ENCODE measurements at regions not wholly inside any gene's neighbourhood (a gene's known extent, or its start where the extent isn't known, plus 50 kb on each side); places are given as distances from the start of the nearest gene placed in this dataset.

GRCh38 chr5:25579111-25579510, 934.3 kb upstream of the CDH10 start:
- Histone ChIP-seq H3K9me3 (ENCODE audit: control insufficient read depth, insufficient read depth, low read length) (peaks cover 3% of the 10 kb centered on the region; the same call in 1 of the 2 replicates), H3K4me3 (ENCODE audit: low read depth, low read length) (no peak overlapping the region), H3K27ac (ENCODE audit: low read depth, low read length) (no peak overlapping the region), H3K27me3 (ENCODE audit: control insufficient read depth, insufficient read depth, low read length) (no peaks in the 10 kb centered on the region)
- POLR2A ChIA-PET, result no interaction called here
- no peak for DNase-seq (ENCODE audit: low read depth, low spot score)
- TF ChIP-seq, protein P1, sequence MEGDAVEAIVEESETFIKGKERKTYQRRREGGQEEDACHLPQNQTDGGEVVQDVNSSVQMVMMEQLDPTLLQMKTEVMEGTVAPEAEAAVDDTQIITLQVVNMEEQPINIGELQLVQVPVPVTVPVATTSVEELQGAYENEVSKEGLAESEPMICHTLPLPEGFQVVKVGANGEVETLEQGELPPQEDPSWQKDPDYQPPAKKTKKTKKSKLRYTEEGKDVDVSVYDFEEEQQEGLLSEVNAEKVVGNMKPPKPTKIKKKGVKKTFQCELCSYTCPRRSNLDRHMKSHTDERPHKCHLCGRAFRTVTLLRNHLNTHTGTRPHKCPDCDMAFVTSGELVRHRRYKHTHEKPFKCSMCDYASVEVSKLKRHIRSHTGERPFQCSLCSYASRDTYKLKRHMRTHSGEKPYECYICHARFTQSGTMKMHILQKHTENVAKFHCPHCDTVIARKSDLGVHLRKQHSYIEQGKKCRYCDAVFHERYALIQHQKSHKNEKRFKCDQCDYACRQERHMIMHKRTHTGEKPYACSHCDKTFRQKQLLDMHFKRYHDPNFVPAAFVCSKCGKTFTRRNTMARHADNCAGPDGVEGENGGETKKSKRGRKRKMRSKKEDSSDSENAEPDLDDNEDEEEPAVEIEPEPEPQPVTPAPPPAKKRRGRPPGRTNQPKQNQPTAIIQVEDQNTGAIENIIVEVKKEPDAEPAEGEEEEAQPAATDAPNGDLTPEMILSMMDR (IDR thresholded peaks at IDR 0.05; ENCODE audit: low read depth, low read length), result no peak
- CTCF ChIA-PET, result no interaction called here

DNA sequence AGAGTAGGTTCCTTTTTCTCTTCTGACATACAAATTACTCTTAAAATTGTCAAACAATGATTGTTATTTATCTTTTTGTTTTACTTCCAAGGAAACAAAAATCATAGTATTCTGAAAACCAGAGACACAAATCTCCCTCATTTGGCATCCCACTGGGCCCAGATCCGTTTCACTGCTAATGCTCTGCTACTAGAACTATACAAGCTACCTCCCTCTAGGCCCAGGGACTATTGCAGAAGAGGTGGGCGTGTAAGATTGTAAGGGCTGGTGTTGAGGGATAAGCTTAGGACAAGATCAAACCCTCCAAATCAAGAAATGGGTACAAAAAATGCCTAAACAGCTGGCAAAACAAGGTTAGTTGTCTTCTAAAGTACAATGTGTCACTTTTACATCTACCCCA, 928.9 kb upstream of the CDH10 start:
- DNase-seq (ENCODE audit: low read depth, low spot score), result no peak
- Histone ChIP-seq H3K4me3 (ENCODE audit: low read depth, low read length) (no peak overlapping the region), H3K27me3 (ENCODE audit: control insufficient read depth, insufficient read depth, low read length) (no peaks in the 10 kb centered on the region), H3K9me3 (ENCODE audit: control insufficient read depth, insufficient read depth, low read length) (peaks cover 16% of the 10 kb centered on the region), H3K27ac (ENCODE audit: low read depth, low read length) (no peak overlapping the region)
- ChIA-PET CTCF (no interaction called here), POLR2A (no interaction called here)
- TF ChIP-seq, protein P1 (IDR thresholded peaks at IDR 0.05; ENCODE audit: low read depth, low read length), result no peak

DNA sequence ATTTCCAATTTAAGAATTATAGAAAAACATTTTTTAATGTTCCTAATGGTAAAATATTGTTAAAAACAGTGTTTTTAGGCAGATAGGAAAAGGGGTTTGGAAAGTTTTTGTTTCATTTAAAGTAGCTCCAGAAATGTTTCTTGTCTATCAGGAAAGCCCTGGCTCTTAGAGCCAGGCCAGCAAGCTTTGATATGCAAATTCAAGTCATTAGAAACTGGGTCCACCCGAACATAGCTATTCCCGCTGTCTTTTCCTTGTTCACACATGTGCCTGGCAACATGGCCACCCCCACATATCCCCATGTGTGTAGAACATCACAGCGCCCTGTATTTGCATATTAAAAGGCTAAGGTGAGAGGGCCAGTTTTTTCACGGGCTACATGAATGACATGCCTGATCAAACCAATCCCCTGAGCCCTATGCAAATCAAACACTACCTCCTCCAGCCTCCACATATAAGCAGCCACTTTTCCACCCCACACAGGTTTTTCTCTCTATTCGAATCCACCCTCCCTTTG, 925.3 kb upstream of the CDH10 start:
- Histone ChIP-seq H3K27me3 (ENCODE audit: control insufficient read depth, insufficient read depth, low read length) (no peaks in the 10 kb centered on the region), H3K4me3 (ENCODE audit: low read depth, low read length) (no peak overlapping the region), H3K9me3 (ENCODE audit: control insufficient read depth, insufficient read depth, low read length) (peaks cover 20% of the 10 kb centered on the region), H3K27ac (ENCODE audit: low read depth, low read length) (no peak overlapping the region)
- DNase-seq (ENCODE audit: low read depth, low spot score), result no peak
- TF ChIP-seq, protein P1 (IDR thresholded peaks at IDR 0.05; ENCODE audit: low read depth, low read length), result no peak
- CTCF ChIA-PET, result no interaction called here
- POLR2A ChIA-PET, result no interaction called here

- TF ChIP-seq, protein P1 (IDR thresholded peaks at IDR 0.05; ENCODE audit: low read depth, low read length), result no peak
- H3K9me3 ChIP-seq (ENCODE audit: control insufficient read depth, insufficient read depth, low read length), result peaks cover 20% of the 10 kb centered on the region
- no peak for DNase-seq (ENCODE audit: low read depth, low spot score)
- no peak overlapping the region for H3K27ac ChIP-seq (ENCODE audit: low read depth, low read length)
- POLR2A ChIA-PET, result no interaction called here
- H3K4me3 ChIP-seq (ENCODE audit: low read depth, low read length), result no peak overlapping the region
- CTCF ChIA-PET, result no interaction called here
- H3K27me3 ChIP-seq (ENCODE audit: control insufficient read depth, insufficient read depth, low read length), result no peaks in the 10 kb centered on the region
Measured at GRCh38 chr5:25568989-25569625, 924.3 kb upstream of the CDH10 start.

GRCh38 chr5:25568294-25568693, 923.5 kb upstream of the CDH10 start:
- Histone ChIP-seq H3K27me3 (ENCODE audit: control insufficient read depth, insufficient read depth, low read length) (no peaks in the 10 kb centered on the region), H3K27ac (ENCODE audit: low read depth, low read length) (no peak overlapping the region), H3K4me3 (ENCODE audit: low read depth, low read length) (no peak overlapping the region), H3K9me3 (ENCODE audit: control insufficient read depth, insufficient read depth, low read length) (peaks cover 22% of the 10 kb centered on the region)
- TF ChIP-seq, protein P1 (IDR thresholded peaks at IDR 0.05; ENCODE audit: low read depth, low read length), result no peak
- DNase-seq (ENCODE audit: low read depth, low spot score), result no peak
- CTCF ChIA-PET, result no interaction called here
- POLR2A ChIA-PET, result no interaction called here

All from AG04450 (cell line).